Vagina (tissue), 2 donors: ENCODE measurements at regions not wholly inside any gene's neighbourhood (a gene's known extent, or its start where the extent isn't known, plus 50 kb on each side); places are given as distances from the start of the nearest gene placed in this dataset.

Experiments used
- CTCF ChIP-seq, 3 experiments: fragments of 450-650 bp in 2 of 3; fragments of 200-600 bp in 1 of 3; sonication (generic) in 1 of 3; IDR thresholded peaks; one replicate each; pipeline ENCODE4 v1.5.1; 2017 to 2019; ENCODE audit warnings: antibody characterized with exemption in 3 of 3, mild to moderate bottlenecking in 2 of 3, moderate library complexity in 2 of 3
- POLR2A ChIP-seq, 2 donors: fragments of 450-650 bp; IDR thresholded peaks; one replicate each; pipeline ENCODE4 v1.6.1; 2017; ENCODE audit warnings: antibody characterized with exemption in 2 of 2, mild to moderate bottlenecking in 2 of 2, moderate library complexity in 2 of 2
- POLR2AphosphoS5 ChIP-seq, 2 donors: sonication (generic); formaldehyde crosslinking; IDR thresholded peaks; one replicate each; pipeline ENCODE4 v1.9.0; 2017; ENCODE audit warnings: antibody characterized with exemption in 2 of 2, mild to moderate bottlenecking in 2 of 2, low read depth in 1 of 2; ENCODE audit not compliant: insufficient read depth in 1 of 2

- no peak for TF ChIP-seq POLR2A (IDR thresholded peaks at IDR 0.05)
- no peak for TF ChIP-seq CTCF (IDR thresholded peaks at IDR 0.05)
- TF ChIP-seq POLR2AphosphoS5 (IDR thresholded peaks at IDR 0.05; ENCODE audit: insufficient read depth in 1 of 2, low read depth in 1 of 2): no peak
Measured at GRCh38 chr11:70910835-70911234, 341.5 kb downstream of the SHANK2 start.
